SU-DHL-6 (cell line): ENCODE measurements at regions not wholly inside any gene's neighbourhood (a gene's known extent, or its start where the extent isn't known, plus 50 kb on each side); places are given as distances from the start of the nearest gene placed in this dataset.

Experiments
- H2AFZ ChIP-seq: fragments of 200-600 bp; sonication (generic); 2 replicates; pipeline ENCODE4 v1.6.1; 2014; ENCODE audit warnings: low read depth, mild to moderate bottlenecking, moderate library complexity, mixed read lengths, antibody characterized with exemption, low read length; ENCODE audit not compliant: severe bottlenecking
- H3F3A ChIP-seq: fragments of 200-600 bp; shearing (Covaris generic); 2 replicates; pipeline ENCODE4 v1.6.0; 2016; ENCODE audit warnings: antibody characterized with exemption, mild to moderate bottlenecking; ENCODE audit not compliant: insufficient read depth
- H3K27ac ChIP-seq: fragments of 200-600 bp; sonication (generic); 2 replicates; pipeline ENCODE4 v1.5.1; 2016; ENCODE audit warnings: low read depth, mild to moderate bottlenecking, low read length, moderate library complexity, mixed read lengths
- H3K27me3 ChIP-seq: fragments of 200-600 bp; sonication (generic), shearing (Covaris generic); 2 replicates; pipeline ENCODE4 v1.6.0; 2014; ENCODE audit warnings: mild to moderate bottlenecking, low read length
- H3K36me3 ChIP-seq: fragments of 200-600 bp; sonication (generic); 2 replicates; pipeline ENCODE4 v1.6.1; 2014; ENCODE audit warnings: mild to moderate bottlenecking, low read length, mixed read lengths
- H3K4me2 ChIP-seq: fragments of 300-600, 200-600 bp; shearing (Covaris generic), sonication (generic); 2 replicates; pipeline ENCODE4 v1.6.0; 2014; ENCODE audit warnings: low read length, low read depth, mild to moderate bottlenecking; ENCODE audit not compliant: poor library complexity, severe bottlenecking
- H3K4me3 ChIP-seq: fragments of 200-600 bp; sonication (generic); 2 replicates; pipeline ENCODE4 v1.5.1; 2014; ENCODE audit warnings: antibody characterized with exemption, low read length, mild to moderate bottlenecking, mixed read lengths; ENCODE audit not compliant: insufficient read depth, poor library complexity, severe bottlenecking
- H3K79me2 ChIP-seq: fragments of 200-600 bp; sonication (generic); 2 replicates; pipeline ENCODE4 v1.6.1; 2014; ENCODE audit warnings: mild to moderate bottlenecking, low read length, moderate library complexity; ENCODE audit not compliant: insufficient read depth
- H3K9ac ChIP-seq: fragments of 200-600 bp; sonication (generic); 2 replicates; pipeline ENCODE4 v1.7.0; 2014; ENCODE audit warnings: mild to moderate bottlenecking, low read length
- H3K9me2 ChIP-seq: fragments of 200-600 bp; sonication (generic); replicated peaks from 2 replicates; pipeline ENCODE4 v1.6.1; 2014; ENCODE audit warnings: low read length; ENCODE audit not compliant: insufficient read depth
- H3K9me3 ChIP-seq: fragments of 200-600 bp; sonication (generic); 2 replicates; pipeline ENCODE4 v1.6.1; 2014; ENCODE audit warnings: low read length, mixed read lengths; ENCODE audit not compliant: insufficient read depth
- H4K20me1 ChIP-seq: fragments of 200-600 bp; sonication (generic); 2 replicates; pipeline ENCODE4 v1.6.1; 2014; ENCODE audit warnings: low read depth, mild to moderate bottlenecking, antibody characterized with exemption, low read length, moderate library complexity, mixed read lengths
- EZH2phosphoT487 ChIP-seq: fragments of 200-600 bp; sonication (generic), shearing (Covaris generic); conservative IDR thresholded peaks from 2 replicates; pipeline ENCODE4 v1.6.1; 2018; ENCODE audit warnings: mild to moderate bottlenecking, antibody characterized with exemption, low read length, moderate library complexity, mixed read lengths
- TF ChIP-seq, protein P1 (sequence below): fragments of 200-600 bp; sonication (generic); IDR thresholded peaks from one replicate; pipeline ENCODE4 v1.5.1; 2017; ENCODE audit warnings: antibody characterized with exemption, mild to moderate bottlenecking, low read length, moderate library complexity; ENCODE audit not compliant: insufficient read depth, poor library complexity, severe bottlenecking

GRCh38 chr16:11450136-11450535, 104.9 kb downstream of the RMI2 start:
- Histone ChIP-seq H3K27ac (no peak overlapping the region), H3K4me3 (no peak overlapping the region), H2AFZ (no peak overlapping the region), H3K9me2 (no peaks in the 10 kb centered on the region), H3K27me3 (no peaks in the 10 kb centered on the region), H3F3A (no peaks in the 10 kb centered on the region), H3K9me3 (no peaks in the 10 kb centered on the region), H3K79me2 (no peaks in the 10 kb centered on the region), H3K36me3 (no peaks in the 10 kb centered on the region), H4K20me1 (no peaks in the 10 kb centered on the region), H3K9ac (no peak overlapping the region), H3K4me2 (no peak overlapping the region)
- TF ChIP-seq, protein P1, sequence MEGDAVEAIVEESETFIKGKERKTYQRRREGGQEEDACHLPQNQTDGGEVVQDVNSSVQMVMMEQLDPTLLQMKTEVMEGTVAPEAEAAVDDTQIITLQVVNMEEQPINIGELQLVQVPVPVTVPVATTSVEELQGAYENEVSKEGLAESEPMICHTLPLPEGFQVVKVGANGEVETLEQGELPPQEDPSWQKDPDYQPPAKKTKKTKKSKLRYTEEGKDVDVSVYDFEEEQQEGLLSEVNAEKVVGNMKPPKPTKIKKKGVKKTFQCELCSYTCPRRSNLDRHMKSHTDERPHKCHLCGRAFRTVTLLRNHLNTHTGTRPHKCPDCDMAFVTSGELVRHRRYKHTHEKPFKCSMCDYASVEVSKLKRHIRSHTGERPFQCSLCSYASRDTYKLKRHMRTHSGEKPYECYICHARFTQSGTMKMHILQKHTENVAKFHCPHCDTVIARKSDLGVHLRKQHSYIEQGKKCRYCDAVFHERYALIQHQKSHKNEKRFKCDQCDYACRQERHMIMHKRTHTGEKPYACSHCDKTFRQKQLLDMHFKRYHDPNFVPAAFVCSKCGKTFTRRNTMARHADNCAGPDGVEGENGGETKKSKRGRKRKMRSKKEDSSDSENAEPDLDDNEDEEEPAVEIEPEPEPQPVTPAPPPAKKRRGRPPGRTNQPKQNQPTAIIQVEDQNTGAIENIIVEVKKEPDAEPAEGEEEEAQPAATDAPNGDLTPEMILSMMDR, result no peak
- no peak for TF ChIP-seq EZH2phosphoT487

DNA sequence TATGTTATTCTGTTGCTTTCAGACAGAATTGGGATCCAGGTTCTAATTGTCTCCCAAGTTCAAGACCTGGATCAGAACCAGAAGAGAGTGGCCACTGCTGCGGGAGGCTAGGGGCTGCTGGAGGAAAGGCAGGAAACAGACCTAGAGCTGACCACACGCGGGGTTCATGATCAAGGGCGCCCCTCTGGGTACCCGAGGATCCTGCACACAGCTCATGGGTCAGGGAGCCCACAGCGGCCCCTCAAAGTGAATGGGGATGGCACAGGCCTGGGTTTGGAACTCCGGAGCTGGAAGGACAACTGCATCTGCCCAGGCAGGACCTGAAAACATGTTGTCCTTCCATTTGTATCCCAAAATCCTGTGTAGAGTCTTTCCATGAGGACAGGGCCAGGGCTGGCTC, 107.0 kb downstream of the RMI2 start:
- no peak overlapping the region for H3K4me2 ChIP-seq
- no peak overlapping the region for H3K27ac ChIP-seq
- no peak overlapping the region for H2AFZ ChIP-seq
- H3F3A ChIP-seq, result no peaks in the 10 kb centered on the region
- no peaks in the 10 kb centered on the region for H3K9me2 ChIP-seq
- no peaks in the 10 kb centered on the region for H3K79me2 ChIP-seq
- H3K27me3 ChIP-seq, result no peaks in the 10 kb centered on the region
- H4K20me1 ChIP-seq, result no peaks in the 10 kb centered on the region
- no peaks in the 10 kb centered on the region for H3K36me3 ChIP-seq
- H3K4me3 ChIP-seq, result no peak overlapping the region
- TF ChIP-seq EZH2phosphoT487, result no peak
- TF ChIP-seq, protein P1, result no peak
- no peak overlapping the region for H3K9ac ChIP-seq
- H3K9me3 ChIP-seq, result no peaks in the 10 kb centered on the region

DNA sequence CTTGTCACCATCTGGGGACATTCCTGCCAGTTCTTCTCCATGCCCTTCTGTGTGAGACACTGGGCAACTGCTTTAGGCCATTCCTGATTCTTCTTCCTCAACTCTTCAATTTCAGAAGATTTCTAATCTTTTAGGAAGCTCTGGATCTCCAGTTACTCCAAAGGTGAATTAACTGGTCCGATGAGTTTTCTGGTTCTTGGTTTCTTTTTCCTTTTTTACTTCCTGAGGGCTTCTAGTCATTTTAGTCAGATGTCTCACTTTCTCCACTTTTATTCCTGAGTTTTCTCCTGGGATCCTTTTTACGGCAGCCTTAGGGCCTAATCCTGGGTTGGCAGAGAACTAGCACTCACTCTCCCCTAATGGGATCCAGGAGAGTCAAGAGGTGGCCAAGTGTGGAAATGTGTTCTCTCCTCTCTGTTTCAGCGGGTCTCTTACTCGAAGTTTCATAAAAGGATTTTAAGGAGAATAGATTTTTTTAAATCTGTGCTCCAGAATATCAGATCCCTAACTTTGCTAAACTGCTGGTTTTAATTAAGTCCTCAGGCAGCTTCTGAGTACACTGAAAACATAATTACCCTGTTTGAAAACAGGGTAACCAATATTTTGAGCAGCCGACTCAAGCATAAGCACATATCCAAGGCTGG, 107.6 kb downstream of the RMI2 start:
- Histone ChIP-seq H3K79me2 (no peaks in the 10 kb centered on the region), H3K36me3 (no peaks in the 10 kb centered on the region), H3K27ac (no peak overlapping the region), H3K4me3 (no peak overlapping the region), H3K9ac (no peak overlapping the region), H3K9me2 (no peaks in the 10 kb centered on the region), H4K20me1 (no peaks in the 10 kb centered on the region), H3F3A (no peaks in the 10 kb centered on the region), H3K9me3 (no peaks in the 10 kb centered on the region), H3K4me2 (no peak overlapping the region), H2AFZ (no peak overlapping the region), H3K27me3 (no peaks in the 10 kb centered on the region)
- no peak for TF ChIP-seq EZH2phosphoT487
- TF ChIP-seq, protein P1, result no peak
